Endodermal cell (in vitro differentiated cells): ENCODE measurements at regions not wholly inside any gene's neighbourhood (a gene's known extent, or its start where the extent isn't known, plus 50 kb on each side); places are given as distances from the start of the nearest gene placed in this dataset.
"Not testable (repeated sequence)": the region's sequence is repeated elsewhere in the genome, so short reads cannot be mapped to it uniquely, and the experiment has no call there.

Source experiments
- DNase-seq: peaks from one replicate; pipeline ENCODE4 v3.0.0-alpha.2; 2017
- H3K27ac ChIP-seq: 2 replicates; pipeline ENCODE4 v1.5.1; 2013; ENCODE audit warnings: mild to moderate bottlenecking, low read depth, low read length, moderate library complexity
- H3K27me3 ChIP-seq: 2 replicates; pipeline ENCODE4 v1.6.1; 2013; ENCODE audit warnings: mild to moderate bottlenecking, low read length, moderate library complexity; ENCODE audit not compliant: insufficient read depth, control insufficient read depth, poor library complexity, severe bottlenecking
- H3K36me3 ChIP-seq: 2 replicates; pipeline ENCODE4 v1.7.0; 2013; ENCODE audit warnings: mild to moderate bottlenecking, low read length, moderate library complexity; ENCODE audit not compliant: control insufficient read depth, insufficient read depth
- H3K4me1 ChIP-seq: one replicate; pipeline ENCODE4 v1.7.0; 2013; ENCODE audit warnings: low read length; ENCODE audit not compliant: control insufficient read depth, insufficient read depth
- H3K4me3 ChIP-seq: 2 replicates; pipeline ENCODE4 v1.5.1; 2013; ENCODE audit warnings: mild to moderate bottlenecking, low read length, moderate library complexity
- H3K9ac ChIP-seq: 2 replicates; pipeline ENCODE4 v1.6.1; 2013; ENCODE audit warnings: mild to moderate bottlenecking, low read length, moderate library complexity; ENCODE audit not compliant: poor library complexity, severe bottlenecking; ENCODE audit errors: extremely low read depth
- H3K9me3 ChIP-seq: 2 replicates; pipeline ENCODE4 v1.6.1; 2013; ENCODE audit warnings: mild to moderate bottlenecking, low read length, moderate library complexity; ENCODE audit not compliant: control insufficient read depth
- H3K27ac Mint-ChIP-seq: 2 replicates; pipeline ENCODE4 v1.8.0; 2020; ENCODE audit warnings: mixed read lengths
- H3K27me3 Mint-ChIP-seq: 2 replicates; pipeline ENCODE4 v1.8.0; 2021; ENCODE audit warnings: mild to moderate bottlenecking, mixed read lengths; ENCODE audit not compliant: insufficient read depth
- H3K36me3 Mint-ChIP-seq: 2 replicates; pipeline ENCODE4 v1.8.0; 2020; ENCODE audit warnings: low read depth, mixed read lengths
- H3K4me1 Mint-ChIP-seq: 2 replicates; pipeline ENCODE4 v1.8.0; 2020; ENCODE audit warnings: mixed read lengths
- H3K4me3 Mint-ChIP-seq: 2 replicates; pipeline ENCODE4 v1.8.0; 2020; ENCODE audit warnings: mild to moderate bottlenecking, moderate library complexity, mixed read lengths
- H3K9me3 Mint-ChIP-seq: 2 replicates; pipeline ENCODE4 v1.8.0; 2020; ENCODE audit warnings: mild to moderate bottlenecking, mixed read lengths
- WGBS, 2 experiments: methylation state at CpG; one replicate each; pipeline versions ENCODE4 v1.1.5 to v1.1.7; 2013; ENCODE audit warnings: missing lambda C conversion rate in 2 of 2, mixed read lengths in 1 of 2; ENCODE audit not compliant: insufficient coverage in 1 of 2, insufficient read length in 1 of 2; 5-methylcytosine and 5-hydroxymethylcytosine counted together
- TF ChIP-seq, protein P1 (sequence below): fragments of 200-600 bp; sonication (generic); conservative IDR thresholded peaks from 2 replicates; pipeline ENCODE4 v1.5.0; 2021; ENCODE audit warnings: antibody characterized with exemption, mild to moderate bottlenecking

- DNase-seq, result no peak
- Mint-ChIP-seq H3K36me3 (peaks cover 3% of the 10 kb centered on the region), H3K27ac (no peak overlapping the region)
Measured at GRCh38 chr10:47165711-47166404, 134.1 kb upstream of the GDF10 start.

DNA sequence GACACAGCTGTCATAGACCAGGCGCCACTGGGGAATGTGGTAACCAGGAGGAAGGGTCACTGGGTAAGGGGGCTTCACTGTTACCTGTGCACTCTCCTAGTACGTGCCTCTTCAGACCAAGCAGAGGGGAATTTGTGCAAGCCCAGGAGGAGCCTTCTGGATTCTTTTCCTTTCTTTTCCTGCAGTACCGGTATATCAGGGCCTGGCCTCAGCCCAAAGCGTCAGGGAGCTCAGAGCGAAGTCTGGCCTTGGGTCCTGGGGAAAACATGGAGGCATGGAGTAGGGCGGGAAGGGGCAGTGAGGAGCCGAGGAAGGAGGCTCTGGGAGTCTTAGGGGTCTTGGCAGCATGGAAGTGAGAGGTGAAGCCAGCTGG is 133.6 kb upstream of the GDF10 start:
- TF ChIP-seq, protein P1, sequence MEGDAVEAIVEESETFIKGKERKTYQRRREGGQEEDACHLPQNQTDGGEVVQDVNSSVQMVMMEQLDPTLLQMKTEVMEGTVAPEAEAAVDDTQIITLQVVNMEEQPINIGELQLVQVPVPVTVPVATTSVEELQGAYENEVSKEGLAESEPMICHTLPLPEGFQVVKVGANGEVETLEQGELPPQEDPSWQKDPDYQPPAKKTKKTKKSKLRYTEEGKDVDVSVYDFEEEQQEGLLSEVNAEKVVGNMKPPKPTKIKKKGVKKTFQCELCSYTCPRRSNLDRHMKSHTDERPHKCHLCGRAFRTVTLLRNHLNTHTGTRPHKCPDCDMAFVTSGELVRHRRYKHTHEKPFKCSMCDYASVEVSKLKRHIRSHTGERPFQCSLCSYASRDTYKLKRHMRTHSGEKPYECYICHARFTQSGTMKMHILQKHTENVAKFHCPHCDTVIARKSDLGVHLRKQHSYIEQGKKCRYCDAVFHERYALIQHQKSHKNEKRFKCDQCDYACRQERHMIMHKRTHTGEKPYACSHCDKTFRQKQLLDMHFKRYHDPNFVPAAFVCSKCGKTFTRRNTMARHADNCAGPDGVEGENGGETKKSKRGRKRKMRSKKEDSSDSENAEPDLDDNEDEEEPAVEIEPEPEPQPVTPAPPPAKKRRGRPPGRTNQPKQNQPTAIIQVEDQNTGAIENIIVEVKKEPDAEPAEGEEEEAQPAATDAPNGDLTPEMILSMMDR, result no peak
- Histone ChIP-seq H3K4me3 (no peak overlapping the region), H3K27me3 (no peaks in the 10 kb centered on the region), H3K9me3 (peaks cover 15% of the 10 kb centered on the region), H3K4me1 (no peaks in the 10 kb centered on the region), H3K27ac (no peak overlapping the region), H3K36me3 (no peaks in the 10 kb centered on the region), H3K9ac (no peak overlapping the region)
- Mint-ChIP-seq H3K27ac (no peak overlapping the region), H3K4me3 (no peak overlapping the region), H3K4me1 (no peaks in the 10 kb centered on the region), H3K9me3 (peaks cover 37% of the 10 kb centered on the region), H3K27me3 (peaks cover 4% of the 10 kb centered on the region), H3K36me3 (peaks cover 3% of the 10 kb centered on the region)
- DNase-seq, result no peak
- WGBS, 2 experiments, result 92 to 94% methylated on average over 2 to 7 of the region's 7 CpGs

More at GRCh38 chr10:47165711-47166404, 134.1 kb upstream of the GDF10 start:
- Mint-ChIP-seq H3K4me3 (no peak overlapping the region), H3K4me1 (no peaks in the 10 kb centered on the region), H3K9me3 (peaks cover 33% of the 10 kb centered on the region), H3K27me3 (peaks cover 4% of the 10 kb centered on the region)
- TF ChIP-seq, protein P1, result no peak
- 92 to 94% methylated on average over 23 to 26 of the region's 26 CpGs for WGBS, 2 experiments
- Histone ChIP-seq H3K9me3 (peaks cover 9% of the 10 kb centered on the region), H3K27me3 (no peaks in the 10 kb centered on the region), H3K4me1 (no peaks in the 10 kb centered on the region), H3K4me3 (no peak overlapping the region), H3K27ac (no peak overlapping the region), H3K36me3 (no peaks in the 10 kb centered on the region), H3K9ac (no peak overlapping the region)

DNA sequence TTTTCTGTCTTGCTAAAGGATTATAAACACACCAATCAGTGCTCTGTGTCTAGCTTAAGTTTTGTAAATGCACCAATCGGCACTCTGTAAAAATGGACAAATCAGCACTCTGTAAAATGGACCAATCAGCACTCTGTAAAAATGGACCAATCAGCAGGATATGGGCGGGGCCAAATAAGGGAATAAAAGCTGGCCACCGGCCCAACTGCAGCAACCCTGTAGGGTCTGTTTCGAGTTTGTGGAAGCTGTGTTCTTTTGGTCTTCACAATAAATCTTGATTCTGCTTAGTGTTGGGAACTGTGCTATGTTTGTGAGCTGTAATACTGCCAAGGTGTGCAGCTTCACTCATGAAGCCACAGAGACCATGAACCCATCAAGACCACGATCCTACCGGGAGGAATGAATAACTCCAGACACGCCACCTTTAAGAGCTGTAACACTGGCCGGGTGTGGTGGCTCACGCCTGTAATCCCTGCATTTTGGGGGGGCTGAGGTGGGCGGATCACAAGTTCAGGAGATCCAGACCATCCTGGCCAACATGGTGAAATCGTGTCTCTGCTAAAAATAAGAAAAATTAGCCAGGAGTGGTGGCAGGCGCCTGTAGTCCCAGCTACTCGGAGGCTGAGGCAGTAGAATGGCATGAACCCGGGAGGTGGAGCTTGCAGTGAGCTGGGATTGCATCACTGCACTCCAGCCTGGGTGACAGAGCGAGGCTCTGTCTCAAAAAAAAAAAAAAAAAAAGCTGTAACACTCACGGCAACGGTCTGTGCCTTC is 133.0 kb upstream of the GDF10 start:
- H3K9ac ChIP-seq, H3K27me3 ChIP-seq, H3K27me3 Mint-ChIP-seq, H3K4me3 Mint-ChIP-seq, DNase-seq, H3K4me1 Mint-ChIP-seq, H3K36me3 ChIP-seq, H3K4me1 ChIP-seq, H3K27ac ChIP-seq, H3K4me3 ChIP-seq, H3K27ac Mint-ChIP-seq, H3K36me3 Mint-ChIP-seq: not testable (repeated sequence)
- H3K9me3 Mint-ChIP-seq, result peaks cover 41% of the 10 kb centered on the region
- WGBS, 2 experiments, result 90 to 94% methylated on average over 14 to 17 of the region's 17 CpGs
- H3K9me3 ChIP-seq, result peaks cover 15% of the 10 kb centered on the region
